ENCODE measurements at regions not wholly inside any gene's neighbourhood (a gene's known extent, or its start where the extent isn't known, plus 50 kb on each side); places are given as distances from the start of the nearest gene placed in this dataset.

- DNase-seq (ENCODE audit: low read depth in 1 of 2, low spot score in 1 of 2) = no peak
Measured at GRCh38 chr5:61822584-61822983, 483.4 kb upstream of the KIF2A start.

- DNase-seq (ENCODE audit: low read depth in 1 of 2, low spot score in 1 of 2) = no peak
Measured at GRCh38 chr5:61823065-61823464, 482.9 kb upstream of the KIF2A start.

GRCh38 chr5:61823781-61824180, 482.2 kb upstream of the KIF2A start:
- DNase-seq (ENCODE audit: low read depth in 1 of 2, low spot score in 1 of 2) = no peak

GRCh38 chr5:61824396-61824795, 481.6 kb upstream of the KIF2A start:
- DNase-seq (ENCODE audit: low read depth in 1 of 2, low spot score in 1 of 2) = no peak

- DNase-seq (ENCODE audit: low read depth in 1 of 2, low spot score in 1 of 2) = no peak
Measured at GRCh38 chr5:61827445-61827975, 478.5 kb upstream of the KIF2A start.

- DNase-seq (ENCODE audit: low read depth in 1 of 2, low spot score in 1 of 2) = no peak
Measured at GRCh38 chr5:61828856-61829255, 477.1 kb upstream of the KIF2A start.

- DNase-seq (ENCODE audit: low read depth in 1 of 2, low spot score in 1 of 2) = no peak
Measured at GRCh38 chr5:61831736-61832135, 474.3 kb upstream of the KIF2A start.

- DNase-seq (ENCODE audit: low read depth in 1 of 2, low spot score in 1 of 2) = no peak
Measured at GRCh38 chr5:61837788-61838187, 468.2 kb upstream of the KIF2A start.

GRCh38 chr5:61840361-61840760, 465.6 kb upstream of the KIF2A start:
- no peak for DNase-seq (ENCODE audit: low read depth in 1 of 2, low spot score in 1 of 2)

- no peak for DNase-seq (ENCODE audit: low read depth in 1 of 2, low spot score in 1 of 2)
Measured at GRCh38 chr5:61842840-61843239, 463.2 kb upstream of the KIF2A start.

- no peak for DNase-seq (ENCODE audit: low read depth in 1 of 2, low spot score in 1 of 2)
Measured at GRCh38 chr5:61850696-61851095, 455.3 kb upstream of the KIF2A start.

GRCh38 chr5:61854531-61854930, 451.5 kb upstream of the KIF2A start:
- DNase-seq (ENCODE audit: low read depth in 1 of 2, low spot score in 1 of 2) = no peak

- no peak for DNase-seq (ENCODE audit: low read depth in 1 of 2, low spot score in 1 of 2)
Measured at GRCh38 chr5:61860978-61861377, 445.0 kb upstream of the KIF2A start.

GRCh38 chr5:61866930-61867329, 439.1 kb upstream of the KIF2A start:
- no peak for DNase-seq (ENCODE audit: low read depth in 1 of 2, low spot score in 1 of 2)

GRCh38 chr5:61869333-61869732, 436.7 kb upstream of the KIF2A start:
- DNase-seq (ENCODE audit: low read depth in 1 of 2, low spot score in 1 of 2) = no peak

GRCh38 chr5:61878471-61878870, 427.5 kb upstream of the KIF2A start:
- no peak for DNase-seq (ENCODE audit: low read depth in 1 of 2, low spot score in 1 of 2)

- DNase-seq (ENCODE audit: low read depth in 1 of 2, low spot score in 1 of 2) = no peak
Measured at GRCh38 chr5:61881821-61882487, 424.1 kb upstream of the KIF2A start.

GRCh38 chr5:61882901-61883500, 423.0 kb upstream of the KIF2A start:
- DNase-seq (ENCODE audit: low read depth in 1 of 2, low spot score in 1 of 2) = no peak

- no peak for DNase-seq (ENCODE audit: low read depth in 1 of 2, low spot score in 1 of 2)
Measured at GRCh38 chr5:61884252-61884855, 421.7 kb upstream of the KIF2A start.

- no peak for DNase-seq (ENCODE audit: low read depth in 1 of 2, low spot score in 1 of 2)
Measured at GRCh38 chr5:61886214-61886613, 419.8 kb upstream of the KIF2A start.

GRCh38 chr5:61887271-61887670, 418.7 kb upstream of the KIF2A start:
- DNase-seq (ENCODE audit: low read depth in 1 of 2, low spot score in 1 of 2) = no peak

GRCh38 chr5:61894046-61894445, 412.0 kb upstream of the KIF2A start:
- DNase-seq (ENCODE audit: low read depth in 1 of 2, low spot score in 1 of 2) = no peak
